ENCODE measurements at regions not wholly inside any gene's neighbourhood (a gene's known extent, or its start where the extent isn't known, plus 50 kb on each side); places are given as distances from the start of the nearest gene placed in this dataset.

- no peak for TF ChIP-seq CTCF (conservative IDR thresholded peaks at IDR 0.05; ENCODE audit: low read depth in 2 of 2)
- TF ChIP-seq EZH2 (IDR thresholded peaks at IDR 0.05; ENCODE audit: low read depth, unreplicated experiment), result no peak
- TF ChIP-seq, protein P1, sequence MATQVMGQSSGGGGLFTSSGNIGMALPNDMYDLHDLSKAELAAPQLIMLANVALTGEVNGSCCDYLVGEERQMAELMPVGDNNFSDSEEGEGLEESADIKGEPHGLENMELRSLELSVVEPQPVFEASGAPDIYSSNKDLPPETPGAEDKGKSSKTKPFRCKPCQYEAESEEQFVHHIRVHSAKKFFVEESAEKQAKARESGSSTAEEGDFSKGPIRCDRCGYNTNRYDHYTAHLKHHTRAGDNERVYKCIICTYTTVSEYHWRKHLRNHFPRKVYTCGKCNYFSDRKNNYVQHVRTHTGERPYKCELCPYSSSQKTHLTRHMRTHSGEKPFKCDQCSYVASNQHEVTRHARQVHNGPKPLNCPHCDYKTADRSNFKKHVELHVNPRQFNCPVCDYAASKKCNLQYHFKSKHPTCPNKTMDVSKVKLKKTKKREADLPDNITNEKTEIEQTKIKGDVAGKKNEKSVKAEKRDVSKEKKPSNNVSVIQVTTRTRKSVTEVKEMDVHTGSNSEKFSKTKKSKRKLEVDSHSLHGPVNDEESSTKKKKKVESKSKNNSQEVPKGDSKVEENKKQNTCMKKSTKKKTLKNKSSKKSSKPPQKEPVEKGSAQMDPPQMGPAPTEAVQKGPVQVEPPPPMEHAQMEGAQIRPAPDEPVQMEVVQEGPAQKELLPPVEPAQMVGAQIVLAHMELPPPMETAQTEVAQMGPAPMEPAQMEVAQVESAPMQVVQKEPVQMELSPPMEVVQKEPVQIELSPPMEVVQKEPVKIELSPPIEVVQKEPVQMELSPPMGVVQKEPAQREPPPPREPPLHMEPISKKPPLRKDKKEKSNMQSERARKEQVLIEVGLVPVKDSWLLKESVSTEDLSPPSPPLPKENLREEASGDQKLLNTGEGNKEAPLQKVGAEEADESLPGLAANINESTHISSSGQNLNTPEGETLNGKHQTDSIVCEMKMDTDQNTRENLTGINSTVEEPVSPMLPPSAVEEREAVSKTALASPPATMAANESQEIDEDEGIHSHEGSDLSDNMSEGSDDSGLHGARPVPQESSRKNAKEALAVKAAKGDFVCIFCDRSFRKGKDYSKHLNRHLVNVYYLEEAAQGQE (IDR thresholded peaks at IDR 0.05; ENCODE audit: unreplicated experiment), result no peak
- TF ChIP-seq EZH2phosphoT487 (IDR thresholded peaks at IDR 0.05; ENCODE audit: unreplicated experiment), result no peak
- no peak for TF ChIP-seq ZNF462 (CRISPR knock-in tag; IDR thresholded peaks at IDR 0.05)
- TF ChIP-seq NANOG (IDR thresholded peaks at IDR 0.05; ENCODE audit: borderline replicate concordance), result no peak
- TF ChIP-seq POLR2AphosphoS5 (IDR thresholded peaks at IDR 0.05; ENCODE audit: low read depth), result no peak
- no peak for TF ChIP-seq JUNB (IDR thresholded peaks at IDR 0.05; ENCODE audit: unreplicated experiment)
- TF ChIP-seq ETS1 (IDR thresholded peaks at IDR 0.05), result no peak
- TF ChIP-seq STAT1 (IDR thresholded peaks at IDR 0.05; ENCODE audit: unreplicated experiment), result no peak
- TF ChIP-seq CREB1 (CRISPR knock-in tag; IDR thresholded peaks at IDR 0.05; ENCODE audit: low read depth), result no peak
- TF ChIP-seq ZNF331 (CRISPR knock-in tag; IDR thresholded peaks at IDR 0.05; ENCODE audit: low read depth), result no peak
Observed at GRCh38 chr12:125296701-125297100, 231.5 kb downstream of the AACS start.
